Colon (tissue), 2 donors: ENCODE measurements at regions not wholly inside any gene's neighbourhood (a gene's known extent, or its start where the extent isn't known, plus 50 kb on each side); places are given as distances from the start of the nearest gene placed in this dataset.
"Not testable (repeated sequence)": the region's sequence is repeated elsewhere in the genome, so short reads cannot be mapped to it uniquely, and the experiment has no call there.

Experiments used
- FAIRE-seq: peaks from 2 replicates; lab custom pipeline; 2012; peaks lifted over from hg19 to GRCh38; lab: Jason Lieb, UNC
- donor health status: control.
- donor health status: control.

- not testable (repeated sequence) for FAIRE-seq
Measured at GRCh38 chr4:128646893-128647292, 162.6 kb upstream of the JADE1 start.

GRCh38 chr4:128644693-128645654 is 164.5 kb upstream of the JADE1 start:
- FAIRE-seq, result not testable (repeated sequence)

DNA sequence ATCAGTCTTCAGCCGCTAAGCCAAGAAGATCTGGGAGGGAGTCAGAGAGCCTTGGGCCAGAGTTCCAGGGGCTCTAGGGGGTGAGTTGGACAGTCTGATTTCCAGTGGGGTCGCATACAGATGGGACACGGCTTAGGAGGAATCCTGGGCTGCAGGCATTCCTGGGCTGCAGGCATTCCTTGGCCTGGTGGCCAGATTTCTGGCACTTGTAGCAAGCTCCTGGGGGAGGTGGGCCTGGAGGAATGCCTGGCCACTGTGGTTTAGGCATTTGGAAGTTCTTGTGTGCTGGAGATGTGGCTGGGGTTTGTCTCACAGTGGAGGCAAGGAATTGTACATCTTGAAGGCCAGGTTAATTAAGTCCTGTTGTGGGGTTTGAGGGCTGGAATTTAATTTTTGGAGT is 165.4 kb upstream of the JADE1 start:
- FAIRE-seq, result not testable (repeated sequence)

DNA sequence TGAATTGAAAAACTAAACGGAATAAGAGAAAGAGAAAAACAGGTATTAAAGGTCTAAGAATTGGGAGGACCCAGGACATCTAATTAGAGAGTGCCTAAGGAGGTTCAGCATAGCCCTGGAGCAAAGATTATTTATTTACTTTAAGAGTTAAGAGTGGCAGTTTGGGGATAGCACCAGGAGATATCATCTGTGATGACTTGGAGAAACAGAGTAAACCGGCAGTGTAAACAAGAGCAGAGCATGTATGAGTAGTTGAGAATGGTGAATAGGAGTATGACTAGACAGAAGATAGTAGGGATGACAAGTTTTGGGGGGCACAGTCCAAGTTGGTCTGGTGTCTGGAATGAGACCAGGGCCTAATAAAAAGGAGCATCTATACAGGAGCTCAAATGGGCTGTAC is 167.9 kb upstream of the JADE1 start:
- not testable (repeated sequence) for FAIRE-seq

DNA sequence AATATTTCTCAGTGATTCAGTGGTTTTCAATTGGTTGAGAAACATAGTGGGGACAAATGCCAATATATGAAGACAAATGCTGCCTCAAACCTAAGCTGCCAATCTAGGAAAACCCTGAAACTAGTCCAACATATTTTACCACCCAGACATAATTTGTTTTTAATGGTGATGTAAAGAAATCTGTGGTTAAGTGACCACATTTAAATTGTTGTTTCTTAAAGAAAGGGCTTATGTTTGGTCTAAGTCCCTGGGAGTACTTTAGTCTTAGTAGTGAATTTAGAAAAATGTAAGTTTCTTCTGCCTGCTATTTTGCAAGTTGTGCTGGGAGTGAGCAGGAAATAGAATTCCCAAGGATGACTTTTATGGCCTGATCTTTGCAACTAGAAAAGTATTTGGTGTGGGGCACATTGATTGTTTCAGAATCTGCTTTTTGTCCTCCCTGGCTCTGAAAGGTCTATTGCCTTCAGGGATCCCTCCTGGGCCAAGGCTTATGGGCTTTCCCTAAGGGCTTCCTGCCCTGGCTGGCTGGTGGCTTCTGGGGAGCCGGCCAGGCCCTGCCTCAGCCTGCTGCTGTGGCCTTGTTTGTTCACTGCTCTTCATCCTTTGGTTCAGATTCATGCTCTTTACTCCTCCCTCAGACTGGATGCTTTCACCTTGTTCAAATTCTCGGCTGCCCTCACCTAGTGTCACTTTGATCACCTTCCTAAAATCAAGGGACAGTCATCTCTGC is 169.8 kb upstream of the JADE1 start:
- FAIRE-seq, result no peak

GRCh38 chr4:128636906-128637305 is 172.6 kb upstream of the JADE1 start:
- no peak for FAIRE-seq

- no peak for FAIRE-seq
Measured at GRCh38 chr4:128635955-128636560, 173.4 kb upstream of the JADE1 start.

DNA sequence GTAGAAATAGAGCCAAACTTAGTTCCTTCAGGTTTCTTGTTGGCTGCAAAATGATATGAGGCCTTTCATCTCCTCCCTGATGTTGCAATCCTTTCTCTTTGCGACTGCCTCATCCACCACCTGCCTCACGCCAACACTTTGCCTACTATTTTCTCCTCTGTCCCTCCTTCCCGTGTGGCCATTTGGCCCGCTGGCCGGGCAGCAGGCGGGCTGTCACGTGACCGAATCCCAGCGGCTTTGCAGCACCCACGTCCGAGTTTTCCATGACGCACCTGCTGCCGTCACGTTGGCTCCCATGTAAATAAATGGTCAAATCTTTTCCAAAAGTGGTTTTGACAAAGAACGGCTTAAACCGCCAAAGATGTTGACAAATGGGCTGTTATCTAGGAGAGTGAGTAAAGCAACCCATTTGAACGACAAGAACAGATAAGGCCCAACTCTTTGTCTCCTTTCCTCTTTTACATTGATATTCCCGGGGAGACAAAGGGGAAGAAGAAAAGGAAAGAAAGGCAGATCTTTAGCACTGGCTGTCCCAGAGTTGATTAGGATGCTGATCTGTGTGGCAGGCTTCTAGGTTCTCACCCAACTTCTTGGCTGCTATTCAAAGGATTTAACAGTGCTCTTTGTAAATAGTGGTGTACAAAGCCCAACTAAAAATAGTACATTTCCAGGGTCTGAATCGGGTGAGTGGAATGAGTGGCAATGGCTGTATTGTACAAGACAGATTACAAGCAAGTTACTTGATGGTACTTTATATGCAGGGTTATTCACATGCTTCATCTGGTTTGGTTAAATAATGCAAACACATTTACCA is 174.2 kb upstream of the JADE1 start:
- no peak for FAIRE-seq

DNA sequence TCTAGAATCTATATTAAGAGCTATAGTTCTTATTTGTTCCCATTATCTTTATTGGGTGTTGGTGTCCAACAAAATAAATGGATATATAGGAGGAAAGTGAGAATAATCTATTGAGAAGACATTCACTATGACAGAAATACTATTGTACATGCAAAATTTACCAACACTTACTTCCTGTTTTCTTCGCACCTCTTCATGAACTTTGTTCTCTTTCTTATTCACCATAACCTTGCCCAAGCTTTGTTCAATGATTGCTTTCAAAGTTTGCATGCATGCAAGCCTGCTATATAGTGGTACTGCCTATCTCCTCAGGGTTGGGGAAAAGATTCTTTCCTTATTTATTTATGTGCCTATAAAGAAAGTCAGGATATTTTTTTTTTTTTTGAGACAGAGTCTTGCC is 176.4 kb upstream of the JADE1 start:
- no peak for FAIRE-seq

- no peak for FAIRE-seq
Measured at GRCh38 chr4:128630871-128631270, 178.6 kb upstream of the JADE1 start.

- FAIRE-seq, result no peak
Measured at GRCh38 chr4:128623508-128624215, 185.8 kb upstream of the JADE1 start.

DNA sequence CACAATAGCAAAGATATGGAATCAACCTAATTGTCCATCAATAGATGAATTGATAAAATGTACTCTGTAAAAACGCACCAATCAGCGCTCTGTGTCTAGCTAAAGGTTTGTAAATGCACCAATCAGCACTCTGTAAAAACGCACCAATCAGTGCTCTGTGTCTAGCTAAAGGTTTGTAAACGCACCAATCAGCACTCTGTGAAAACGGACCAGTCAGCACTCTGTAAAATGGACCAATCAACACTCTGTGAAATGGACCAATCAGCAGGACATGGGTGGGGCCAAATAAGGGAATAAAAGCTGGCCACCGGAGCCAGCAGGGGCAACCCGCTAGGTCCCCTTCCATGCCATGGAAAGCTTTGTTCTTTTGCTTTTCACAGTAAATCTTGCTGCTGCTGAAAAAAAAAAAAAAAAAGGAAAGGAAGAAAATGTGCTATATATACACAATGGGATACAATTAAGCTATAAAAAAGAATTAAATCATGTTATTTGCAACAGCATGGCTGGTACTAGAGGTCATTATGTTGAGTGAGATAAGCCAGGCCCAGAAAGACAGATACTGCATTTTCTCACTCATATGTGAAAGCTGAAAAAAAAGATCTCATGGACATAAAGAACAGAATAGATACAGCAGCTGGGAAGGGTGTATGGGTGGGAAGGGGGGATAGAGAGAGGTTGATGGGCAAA is 189.1 kb upstream of the JADE1 start:
- FAIRE-seq, result not testable (repeated sequence)

DNA sequence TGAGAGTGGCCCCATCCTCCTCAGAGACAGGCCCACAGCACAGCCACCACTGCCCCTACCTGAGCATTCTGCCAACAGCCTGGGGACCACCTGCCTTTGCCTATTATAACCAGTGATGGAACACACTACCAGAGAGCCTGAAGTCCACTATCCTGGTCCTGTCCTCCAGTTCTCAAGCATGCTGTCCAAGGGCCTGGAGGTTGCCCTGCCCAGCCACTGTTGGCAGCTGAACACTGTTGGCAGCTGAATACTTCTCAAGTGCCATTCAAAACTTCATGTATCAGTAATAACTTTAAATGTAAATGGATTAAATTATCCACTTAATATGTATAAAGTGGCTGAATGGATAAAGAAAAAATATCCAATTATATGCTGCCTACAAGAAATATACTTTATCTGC is 194.3 kb upstream of the JADE1 start:
- FAIRE-seq, result no peak

DNA sequence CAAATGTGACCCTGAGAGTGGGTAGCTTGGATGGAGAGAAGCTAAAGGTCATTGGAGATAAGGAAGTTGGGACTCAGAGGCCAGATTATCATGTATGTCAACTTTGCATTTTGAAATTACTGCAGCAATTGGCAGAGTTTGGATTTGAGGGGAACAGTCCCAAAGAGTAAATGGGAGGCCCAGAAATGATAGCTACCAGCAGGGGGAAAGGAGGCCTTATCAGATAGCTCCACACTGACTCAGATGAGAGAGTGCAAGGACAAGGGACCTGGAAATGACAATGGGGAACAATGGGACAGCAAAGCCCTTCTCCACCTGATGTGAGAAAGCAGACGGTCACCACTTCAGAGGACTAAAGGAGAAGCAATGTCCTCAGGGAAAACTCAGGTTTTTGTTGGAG is 201.5 kb upstream of the JADE1 start:
- no peak for FAIRE-seq

- FAIRE-seq, result no peak
Measured at GRCh38 chr4:128606173-128606572, 203.3 kb upstream of the JADE1 start.

DNA sequence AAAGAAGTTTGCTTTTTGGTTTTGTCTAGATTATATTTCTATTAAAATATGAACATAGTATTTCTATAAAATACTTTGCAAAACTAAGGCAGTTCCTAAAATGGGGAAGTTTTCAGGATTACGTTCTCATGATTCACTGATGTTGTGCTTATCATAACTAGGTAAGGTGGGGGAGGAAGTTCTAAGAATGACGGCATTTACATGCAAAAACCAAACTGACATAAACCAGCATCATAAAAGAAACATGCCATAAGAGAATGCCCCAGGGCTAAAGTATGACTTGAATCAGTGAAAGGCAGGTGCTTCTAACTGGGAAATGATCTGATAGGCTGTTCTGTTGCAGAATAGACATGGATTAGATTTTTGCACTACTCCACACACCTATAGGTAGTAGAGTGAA is 204.7 kb upstream of the JADE1 start:
- FAIRE-seq, result no peak

DNA sequence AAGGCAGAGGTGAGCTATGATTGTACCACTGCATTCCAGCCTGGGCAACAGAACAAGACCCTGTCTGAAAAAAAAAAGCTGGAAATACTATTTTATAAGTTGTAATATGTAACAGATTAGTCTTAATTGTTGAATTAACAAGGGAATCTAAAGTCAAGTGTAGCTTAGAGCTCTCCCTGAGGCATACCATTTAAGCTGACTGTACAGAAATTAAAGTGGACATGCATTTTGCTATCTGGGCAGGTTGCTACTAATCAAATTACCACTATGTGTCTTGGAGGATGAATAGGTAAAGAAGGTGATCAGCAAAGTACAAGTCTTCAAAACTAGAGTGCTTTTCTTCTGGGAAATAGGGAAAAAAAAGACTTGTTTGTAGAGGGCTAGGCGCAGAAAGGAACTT is 205.3 kb upstream of the JADE1 start:
- no peak for FAIRE-seq

DNA sequence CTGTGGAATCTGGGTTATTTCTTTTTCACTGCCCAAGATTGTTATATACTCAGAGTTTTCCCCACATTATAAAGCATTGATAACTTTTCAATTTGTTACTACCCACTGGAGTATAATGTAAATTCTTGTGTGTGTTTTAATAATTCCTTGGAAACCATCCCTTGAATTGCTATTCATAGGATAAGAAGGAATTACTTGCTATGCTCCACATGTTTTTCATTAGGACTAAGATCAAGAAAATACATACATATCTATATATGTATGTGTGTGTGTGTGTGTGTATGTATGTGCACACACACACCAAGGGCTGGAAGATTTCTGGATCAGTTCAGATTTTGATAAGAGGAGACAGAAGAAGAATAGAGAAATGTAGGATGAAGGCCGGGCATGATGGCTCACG is 206.4 kb upstream of the JADE1 start:
- no peak for FAIRE-seq

DNA sequence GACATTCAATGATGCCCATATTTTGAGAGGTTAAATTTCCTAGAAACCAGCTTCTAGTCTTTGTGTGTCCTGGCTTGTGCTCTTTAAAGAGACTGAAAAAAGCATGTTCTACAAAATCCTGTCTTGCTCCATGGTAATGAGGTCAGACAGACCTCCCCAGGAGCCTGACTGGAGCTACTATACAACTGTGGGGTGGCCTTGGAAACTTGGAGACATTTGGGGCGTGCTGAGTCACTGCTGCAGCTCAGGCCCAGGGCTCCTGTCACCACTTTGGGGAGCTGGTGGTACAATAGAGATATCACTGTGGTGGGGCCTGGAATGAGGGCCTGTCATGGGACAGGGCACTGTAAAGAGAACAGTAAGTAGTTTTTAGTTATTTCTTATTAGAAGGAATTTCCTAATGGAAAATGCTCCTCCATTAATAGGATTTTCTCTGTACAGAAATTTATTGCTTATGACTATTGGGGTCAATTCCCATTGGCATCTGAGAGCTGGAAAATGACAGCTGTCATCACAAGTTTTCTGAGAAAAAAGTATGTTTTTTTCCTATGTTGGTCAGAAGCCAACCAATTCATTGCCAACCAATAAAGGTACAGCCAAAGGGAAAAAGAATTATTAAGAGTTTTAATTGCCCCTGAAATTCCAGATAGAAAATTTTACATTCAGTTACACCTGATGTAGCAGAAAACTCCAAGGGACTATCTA is 207.4 kb upstream of the JADE1 start:
- no peak for FAIRE-seq
